Fibroblast of the conjunctiva (primary cell): ENCODE measurements at regions not wholly inside any gene's neighbourhood (a gene's known extent, or its start where the extent isn't known, plus 50 kb on each side); places are given as distances from the start of the nearest gene placed in this dataset.
"Not testable (repeated sequence)": the region's sequence is repeated elsewhere in the genome, so short reads cannot be mapped to it uniquely, and the experiment has no call there.

Experiments
- DNase-seq: peaks from one replicate; pipeline ENCODE4 v3.0.0-alpha.2; 2010; ENCODE audit warnings: low read depth

GRCh38 chrX:122188751-122189150 is 995.3 kb upstream of the GRIA3 start:
- no peak for DNase-seq

- no peak for DNase-seq
Observed at GRCh38 chrX:122196343-122196742, 987.7 kb upstream of the GRIA3 start.

GRCh38 chrX:122203399-122203798 is 980.7 kb upstream of the GRIA3 start:
- no peak for DNase-seq

- no peak for DNase-seq
Observed at GRCh38 chrX:122218666-122219065, 965.4 kb upstream of the GRIA3 start.

- no peak for DNase-seq
Observed at GRCh38 chrX:122219226-122219625, 964.9 kb upstream of the GRIA3 start.

- no peak for DNase-seq
Observed at GRCh38 chrX:122219735-122220134, 964.3 kb upstream of the GRIA3 start.

GRCh38 chrX:122220644-122221373 is 963.3 kb upstream of the GRIA3 start:
- DNase-seq, result no peak

- not testable (repeated sequence) for DNase-seq
Observed at GRCh38 chrX:122221810-122222209, 962.3 kb upstream of the GRIA3 start.

- not testable (repeated sequence) for DNase-seq
Observed at GRCh38 chrX:122224137-122224536, 959.9 kb upstream of the GRIA3 start.

- no peak for DNase-seq
Observed at GRCh38 chrX:122238801-122239200, 945.3 kb upstream of the GRIA3 start.

- no peak for DNase-seq
Observed at GRCh38 chrX:122241959-122242358, 942.1 kb upstream of the GRIA3 start.

GRCh38 chrX:122244080-122244479 is 940.0 kb upstream of the GRIA3 start:
- no peak for DNase-seq

- no peak for DNase-seq
Observed at GRCh38 chrX:122245175-122245574, 938.9 kb upstream of the GRIA3 start.

GRCh38 chrX:122245943-122246342 is 938.1 kb upstream of the GRIA3 start:
- no peak for DNase-seq

GRCh38 chrX:122246937-122247336 is 937.1 kb upstream of the GRIA3 start:
- no peak for DNase-seq

GRCh38 chrX:122248681-122249080 is 935.4 kb upstream of the GRIA3 start:
- DNase-seq, result no peak

- no peak for DNase-seq
Observed at GRCh38 chrX:122252454-122252853, 931.6 kb upstream of the GRIA3 start.

- no peak for DNase-seq
Observed at GRCh38 chrX:122268353-122268752, 915.7 kb upstream of the GRIA3 start.

- no peak for DNase-seq
Observed at GRCh38 chrX:122269243-122269781, 914.8 kb upstream of the GRIA3 start.

- DNase-seq, result no peak
Observed at GRCh38 chrX:122270809-122271494, 913.1 kb upstream of the GRIA3 start.

GRCh38 chrX:122272011-122272410 is 912.1 kb upstream of the GRIA3 start:
- no peak for DNase-seq

- no peak for DNase-seq
Observed at GRCh38 chrX:122279746-122280145, 904.3 kb upstream of the GRIA3 start.

GRCh38 chrX:122299822-122300221 is 884.3 kb upstream of the GRIA3 start:
- not testable (repeated sequence) for DNase-seq
